ENCODE measurements at regions not wholly inside any gene's neighbourhood (a gene's known extent, or its start where the extent isn't known, plus 50 kb on each side); places are given as distances from the start of the nearest gene placed in this dataset.

GRCh38 chr12:20123465-20123864, 244.9 kb upstream of the PDE3A start:
- no peak for TF ChIP-seq ZNF384 (IDR thresholded peaks at IDR 0.05)
- TF ChIP-seq ARNT (IDR thresholded peaks at IDR 0.05) = no peak
- no peak for TF ChIP-seq SP1 (IDR thresholded peaks at IDR 0.05)
- TF ChIP-seq FOXA1 (IDR thresholded peaks at IDR 0.05) = no peak
- TF ChIP-seq LEF1 (IDR thresholded peaks at IDR 0.05; ENCODE audit: borderline replicate concordance) = no peak
- no peak for TF ChIP-seq SUZ12 (IDR thresholded peaks at IDR 0.05)
- no peak for TF ChIP-seq ELF4 (IDR thresholded peaks at IDR 0.05)

Measured in HEK293T (cell line).